Neuronal stem cell (in vitro differentiated cells): ENCODE measurements at regions not wholly inside any gene's neighbourhood (a gene's known extent, or its start where the extent isn't known, plus 50 kb on each side); places are given as distances from the start of the nearest gene placed in this dataset.

ENCODE experiments used
- DNase-seq: peaks from one replicate; pipeline ENCODE4 v3.0.0-alpha.2; 2013; ENCODE audit warnings: low spot score
- H2AFZ ChIP-seq: one replicate; pipeline ENCODE4 v1.6.1; 2013; ENCODE audit warnings: mild to moderate bottlenecking, low read length, inconsistent platforms
- H2AK5ac ChIP-seq: 2 replicates; pipeline ENCODE4 v1.6.1; 2013; ENCODE audit warnings: low read depth, mild to moderate bottlenecking, inconsistent platforms, low read length, moderate library complexity, mixed read lengths
- H2BK120ac ChIP-seq: 2 replicates; pipeline ENCODE4 v1.6.1; 2013; ENCODE audit warnings: low read depth, mild to moderate bottlenecking, inconsistent platforms, low read length, moderate library complexity, mixed read lengths
- H2BK12ac ChIP-seq: one replicate; pipeline ENCODE4 v1.6.1; 2013; ENCODE audit warnings: low read length, inconsistent platforms
- H2BK15ac ChIP-seq: 2 replicates; pipeline ENCODE4 v1.6.1; 2013; ENCODE audit warnings: mild to moderate bottlenecking, low read length, inconsistent platforms, mixed read lengths
- H2BK5ac ChIP-seq: one replicate; pipeline ENCODE4 v1.6.1; 2013; ENCODE audit warnings: inconsistent platforms, mild to moderate bottlenecking, low read length, moderate library complexity
- H3K14ac ChIP-seq: one replicate; pipeline ENCODE4 v1.6.1; 2013; ENCODE audit warnings: low read length, inconsistent platforms
- H3K18ac ChIP-seq: 2 replicates; pipeline ENCODE4 v1.6.1; 2013; ENCODE audit warnings: low read length, inconsistent platforms
- H3K23ac ChIP-seq: 2 replicates; pipeline ENCODE4 v1.6.1; 2013; ENCODE audit warnings: low read depth, mild to moderate bottlenecking, mixed read lengths, low read length, inconsistent platforms; ENCODE audit not compliant: poor library complexity
- H3K27ac ChIP-seq: replicated peaks from 3 replicates; pipeline ENCODE4 v1.5.1; 2013; ENCODE audit warnings: low read length, inconsistent platforms
- H3K27me3 ChIP-seq, 3 experiments: 2 replicates each; pipeline ENCODE4 v1.6.1; 2013; ENCODE audit warnings: low read length in 3 of 3, mild to moderate bottlenecking in 2 of 3, inconsistent platforms in 1 of 3, low read depth in 1 of 3, mixed read lengths in 1 of 3, moderate library complexity in 1 of 3; ENCODE audit not compliant: control insufficient read depth in 3 of 3, insufficient read depth in 3 of 3
- H3K36me3 ChIP-seq, 2 donors: replicated peaks in 1 of 2; 2 replicates each; pipeline ENCODE4 v1.6.1; 2013; ENCODE audit warnings: low read length in 2 of 2; ENCODE audit not compliant: control insufficient read depth in 2 of 2, insufficient read depth in 2 of 2
- H3K4ac ChIP-seq: 2 replicates; pipeline ENCODE4 v1.6.1; 2013; ENCODE audit warnings: inconsistent platforms, mild to moderate bottlenecking, low read length, moderate library complexity
- H3K4me1 ChIP-seq, 2 donors: 1 replicate in 1 of 2; 2 replicates in 1 of 2; pipeline ENCODE4 v1.6.1; 2013; ENCODE audit warnings: low read length in 2 of 2, low read depth in 1 of 2; ENCODE audit not compliant: control insufficient read depth in 2 of 2, insufficient read depth in 1 of 2
- H3K4me2 ChIP-seq: one replicate; pipeline ENCODE4 v1.6.1; 2013; ENCODE audit warnings: mild to moderate bottlenecking, low read length, inconsistent platforms; ENCODE audit not compliant: insufficient read depth, poor library complexity, severe bottlenecking
- H3K4me3 ChIP-seq, 2 donors: 2 replicates each; pipeline ENCODE4 v1.5.1; 2013; ENCODE audit warnings: low read length in 2 of 2, mild to moderate bottlenecking in 2 of 2, inconsistent platforms in 1 of 2, moderate library complexity in 1 of 2
- H3K79me1 ChIP-seq: one replicate; pipeline ENCODE4 v1.6.1; 2013; ENCODE audit warnings: low read depth, mild to moderate bottlenecking, inconsistent platforms, low read length, moderate library complexity
- H3K9ac ChIP-seq: one replicate; pipeline ENCODE4 v1.6.1; 2013; ENCODE audit warnings: mild to moderate bottlenecking, low read depth, low read length, inconsistent platforms; ENCODE audit not compliant: poor library complexity
- H3K9me3 ChIP-seq, 2 donors: replicated peaks in 1 of 2; 2 replicates each; pipeline versions ENCODE3 to v1.6.1; 2013; ENCODE audit warnings: low read length in 2 of 2, mild to moderate bottlenecking in 2 of 2, inconsistent platforms in 1 of 2, low read depth in 1 of 2, mixed read lengths in 1 of 2, moderate library complexity in 1 of 2; ENCODE audit not compliant: control insufficient read depth in 2 of 2, insufficient read depth in 1 of 2
- H4K8ac ChIP-seq: one replicate; pipeline ENCODE4 v1.6.1; 2013; ENCODE audit warnings: low read depth, mild to moderate bottlenecking, inconsistent platforms, low read length, moderate library complexity
- H4K91ac ChIP-seq: one replicate; pipeline ENCODE4 v1.6.1; 2013; ENCODE audit warnings: low read length, low read depth, mild to moderate bottlenecking, inconsistent platforms; ENCODE audit not compliant: poor library complexity
- WGBS, 2 donors: extraction: QIAGEN DNeasy Blood & Tissue Kit; methylation state at CpG; one replicate each; pipeline ENCODE4 v1.1.7; 2013; ENCODE audit warnings: missing lambda C conversion rate in 2 of 2, mixed read lengths in 1 of 2; ENCODE audit not compliant: insufficient read length in 2 of 2, insufficient replicate concordance in 1 of 2; ENCODE audit errors: extremely low coverage in 2 of 2; 5-methylcytosine and 5-hydroxymethylcytosine counted together

GRCh38 chr6:106011476-106011875 lies 74.7 kb upstream of the PRDM1 start:
- Histone ChIP-seq H2BK120ac (no peak overlapping the region), H3K9me3 (peaks cover 0 to 1% of the 10 kb centered on the region in 2 donors), H2BK15ac (peak overlapping the region; percentile 27), H3K23ac (no peak overlapping the region), H3K36me3 (peaks cover 0 to 2% of the 10 kb centered on the region in 2 donors), H2BK5ac (no peak overlapping the region), H3K4me1 (peaks cover 0 to 3% of the 10 kb centered on the region in 2 donors), H4K8ac (no peak overlapping the region), H3K18ac (no peak overlapping the region), H3K27ac (no peak overlapping the region), H3K4me2 (no peak overlapping the region), H2BK12ac (peak overlapping the region; percentile 41), H3K14ac (peak overlapping the region; percentile 9), H3K27me3 (no peaks in the 10 kb centered on the region), H4K91ac (no peak overlapping the region), H3K79me1 (peaks cover 2% of the 10 kb centered on the region), H2AFZ (no peak overlapping the region), H3K4ac (no peak overlapping the region), H3K9ac (peak overlapping the region; percentile 44), H3K4me3 (no peak overlapping the region), H2AK5ac (no peak overlapping the region)
- 100% methylated on average over 1 of the region's 6 CpGs; no CpG with 5 or more reads in 1 of the 2 donors for WGBS, 2 donors
- DNase-seq: no peak

GRCh38 chr6:106005954-106006353 lies 80.2 kb upstream of the PRDM1 start:
- no peak overlapping the region for H3K23ac ChIP-seq
- H3K4me3 ChIP-seq: no peak overlapping the region
- no peak overlapping the region for H3K9ac ChIP-seq
- H2AK5ac ChIP-seq: no peak overlapping the region
- H3K4me1 ChIP-seq: peaks cover 0 to 4% of the 10 kb centered on the region in 2 donors
- no peak overlapping the region for H2BK120ac ChIP-seq
- H2AFZ ChIP-seq: no peak overlapping the region
- no peak overlapping the region for H3K18ac ChIP-seq
- H3K4ac ChIP-seq: no peak overlapping the region
- H4K8ac ChIP-seq: no peak overlapping the region
- no peaks in the 10 kb centered on the region for H3K9me3 ChIP-seq
- no peak overlapping the region for H3K27ac ChIP-seq
- H4K91ac ChIP-seq: no peak overlapping the region
- WGBS, 2 donors: no CpG with 5 or more reads among the region's 6 CpGs
- no peak overlapping the region for H2BK12ac ChIP-seq
- no peak overlapping the region for H2BK15ac ChIP-seq
- no peak overlapping the region for H2BK5ac ChIP-seq
- H3K27me3 ChIP-seq: peaks cover 0 to 11% (median 0%) of the 10 kb centered on the region in 3 experiments
- H3K4me2 ChIP-seq: no peak overlapping the region
- no peak for DNase-seq
- no peaks in the 10 kb centered on the region for H3K79me1 ChIP-seq
- H3K14ac ChIP-seq: no peak overlapping the region
- H3K36me3 ChIP-seq: no peaks in the 10 kb centered on the region

GRCh38 chr6:106005013-106005412 lies 81.1 kb upstream of the PRDM1 start:
- no peak overlapping the region for H3K14ac ChIP-seq
- no peak overlapping the region for H2AK5ac ChIP-seq
- DNase-seq: no peak
- H3K23ac ChIP-seq: no peak overlapping the region
- H4K8ac ChIP-seq: no peak overlapping the region
- no peak overlapping the region for H2AFZ ChIP-seq
- no peaks in the 10 kb centered on the region for H3K36me3 ChIP-seq
- H3K27me3 ChIP-seq: peaks cover 0 to 11% (median 0%) of the 10 kb centered on the region in 3 experiments
- peaks cover 0 to 4% of the 10 kb centered on the region in 2 donors for H3K4me1 ChIP-seq
- H3K4me3 ChIP-seq: no peak overlapping the region
- H3K9ac ChIP-seq: no peak overlapping the region
- no peak overlapping the region for H3K27ac ChIP-seq
- H3K79me1 ChIP-seq: no peaks in the 10 kb centered on the region
- H2BK5ac ChIP-seq: no peak overlapping the region
- no peak overlapping the region for H4K91ac ChIP-seq
- WGBS, 2 donors: no CpG with 5 or more reads among the region's 1 CpG
- no peak overlapping the region for H2BK15ac ChIP-seq
- no peak overlapping the region for H2BK120ac ChIP-seq
- H3K18ac ChIP-seq: no peak overlapping the region
- H2BK12ac ChIP-seq: no peak overlapping the region
- no peak overlapping the region for H3K4me2 ChIP-seq
- H3K9me3 ChIP-seq: no peaks in the 10 kb centered on the region
- H3K4ac ChIP-seq: no peak overlapping the region

- Histone ChIP-seq H2AK5ac (no peak overlapping the region), H2BK12ac (no peak overlapping the region), H2BK5ac (no peak overlapping the region), H3K9me3 (no peaks in the 10 kb centered on the region), H3K9ac (no peak overlapping the region), H2BK120ac (no peak overlapping the region), H2AFZ (no peak overlapping the region), H3K27ac (no peak overlapping the region), H3K23ac (no peak overlapping the region), H4K8ac (no peak overlapping the region), H3K4me3 (no peak overlapping the region), H4K91ac (no peak overlapping the region), H3K14ac (no peak overlapping the region), H3K79me1 (no peaks in the 10 kb centered on the region), H3K4ac (no peak overlapping the region), H2BK15ac (no peak overlapping the region), H3K36me3 (no peaks in the 10 kb centered on the region), H3K27me3 (peaks cover 0 to 11% (median 0%) of the 10 kb centered on the region in 3 experiments), H3K18ac (no peak overlapping the region), H3K4me2 (no peak overlapping the region), H3K4me1 (peaks cover 0 to 4% of the 10 kb centered on the region in 2 donors)
- no peak for DNase-seq
- no CpG with 5 or more reads among the region's 2 CpGs for WGBS, 2 donors
Measured at GRCh38 chr6:106003268-106003987, 82.7 kb upstream of the PRDM1 start.
